GM12878 (cell line): ENCODE measurements at regions not wholly inside any gene's neighbourhood (a gene's known extent, or its start where the extent isn't known, plus 50 kb on each side); places are given as distances from the start of the nearest gene placed in this dataset.

Source experiments
- ATAC-seq: fragments of 200-7000 bp; cut with Tn5 transposase; 3 replicates; pipeline ENCODE4 v1.9.1; 2020; ENCODE audit warnings: mild to moderate bottlenecking, moderate library complexity
- BruUV-seq: library from RNA; stranded (reverse); fragments of 400-500 nt; replicated peaks from 2 replicates; lab custom pipeline; 2021; lab: Mats Ljungman, UMichigan
- CTCF ChIA-PET: fragments of 300-600 bp; sonication (Branson Sonifier 250); formaldehyde crosslinking; extraction: SDS; loops from one replicate; lab custom pipeline; 2021; ENCODE audit warnings: inconsistent platforms; lab: Yijun Ruan, JAX
- POLR2A ChIA-PET: fragments of 350-600 bp; formaldehyde crosslinking; extraction: SDS; loops from one replicate; lab custom pipeline; 2021; ENCODE audit warnings: inconsistent platforms; lab: Charles Lee
- RAD21 ChIA-PET: fragments of 300-600 bp; sonication (Branson Sonifier 250); formaldehyde crosslinking; loops from one replicate; lab custom pipeline; 2023; ENCODE audit warnings: antibody characterized with exemption; ENCODE audit not compliant: unreplicated experiment; lab: Charles Lee
- SMC1A ChIA-PET: fragments of 300-600 bp; sonication (Branson Sonifier 250); formaldehyde crosslinking; loops from one replicate; lab custom pipeline; 2023; ENCODE audit not compliant: unreplicated experiment, uncharacterized antibody; lab: Charles Lee
- DNase-seq: peaks from one replicate; pipeline ENCODE4 v3.0.0-alpha.2; 2011; ENCODE audit warnings: low read depth, low spot score
- FAIRE-seq: peaks from 3 replicates; lab custom pipeline; 2011; peaks lifted over from hg19 to GRCh38; lab: Jason Lieb, UNC
- H2AFZ ChIP-seq: 2 replicates; pipeline ENCODE4 v1.6.0; 2011; ENCODE audit warnings: low read depth, low read length, control low read depth; ENCODE audit not compliant: control insufficient read depth
- H3K27ac ChIP-seq: 2 replicates; pipeline ENCODE4 v1.5.1; 2011; ENCODE audit warnings: control low read depth; ENCODE audit not compliant: control insufficient read depth, insufficient read depth
- H3K27me3 ChIP-seq, 2 experiments: replicated peaks in 1 of 2; 2 replicates each; pipeline versions ENCODE4 v1.6.0 to v1.6.1; 2011; ENCODE audit warnings: low read length in 1 of 2; ENCODE audit not compliant: control insufficient read depth in 2 of 2, insufficient read depth in 2 of 2
- H3K36me3 ChIP-seq, 2 experiments: 2 replicates each; pipeline ENCODE4 v1.5.1; 2011; ENCODE audit warnings: low read length in 1 of 2; ENCODE audit not compliant: control insufficient read depth in 2 of 2, insufficient read depth in 2 of 2
- H3K4me1 ChIP-seq: 2 replicates; pipeline ENCODE4 v1.6.1; 2011; ENCODE audit warnings: mild to moderate bottlenecking, low read length, moderate library complexity, mixed read lengths; ENCODE audit not compliant: control insufficient read depth, insufficient read depth
- H3K4me2 ChIP-seq: 2 replicates; pipeline ENCODE4 v1.6.0; 2011; ENCODE audit warnings: control low read depth; ENCODE audit not compliant: control insufficient read depth, insufficient read depth
- H3K4me3 ChIP-seq: fragments of 200-600 bp; sonication (generic); 2 replicates; pipeline ENCODE4 v1.5.1; 2016
- H3K79me2 ChIP-seq: 2 replicates; pipeline ENCODE4 v1.6.0; 2011; ENCODE audit warnings: low read length; ENCODE audit not compliant: control insufficient read depth, insufficient read depth
- H3K9ac ChIP-seq: 2 replicates; pipeline ENCODE4 v1.8.0; 2011; ENCODE audit warnings: low read length, control low read depth, mixed read lengths; ENCODE audit not compliant: control insufficient read depth, insufficient read depth
- H3K9me3 ChIP-seq: replicated peaks from 3 replicates; pipeline ENCODE4 v1.5.1; 2011; ENCODE audit warnings: mild to moderate bottlenecking, low read length; ENCODE audit not compliant: control insufficient read depth, insufficient read depth
- H4K20me1 ChIP-seq: 2 replicates; pipeline ENCODE4 v1.6.0; 2011; ENCODE audit not compliant: control insufficient read depth, insufficient read depth
- E2F8 ChIP-seq: fragments of 450-650 bp; IDR thresholded peaks from 2 replicates; pipeline ENCODE4 v1.6.1; 2018; ENCODE audit warnings: mild to moderate bottlenecking, low read depth, moderate library complexity; ENCODE audit not compliant: partially characterized antibody
- ETV6 ChIP-seq, 2 experiments: fragments of 450-650 bp in 1 of 2; IDR thresholded peaks in 1 of 2; conservative IDR thresholded peaks in 1 of 2; 2 replicates each; pipeline ENCODE4 v1.6.1; 2014; ENCODE audit warnings: antibody characterized with exemption in 1 of 2, borderline replicate concordance in 1 of 2, low read depth in 1 of 2, mild to moderate bottlenecking in 1 of 2, moderate library complexity in 1 of 2
- KLF5 ChIP-seq: fragments of 450-650 bp; IDR thresholded peaks from 2 replicates; pipeline ENCODE4 v1.6.1; 2014; ENCODE audit warnings: mild to moderate bottlenecking; ENCODE audit not compliant: partially characterized antibody
- MTA3 ChIP-seq: IDR thresholded peaks from 2 replicates; pipeline ENCODE4 v1.6.1; 2012; ENCODE audit warnings: low read length, inconsistent platforms, borderline replicate concordance
- MXI1 ChIP-seq: fragments of 150-350 bp; IDR thresholded peaks from 2 replicates; pipeline ENCODE4 v1.6.1; 2011; ENCODE audit warnings: low read depth, mild to moderate bottlenecking, inconsistent platforms, low read length, improper control_type of control experiment
- MYC ChIP-seq: IDR thresholded peaks from 2 replicates; pipeline ENCODE4 v1.6.1; 2011; ENCODE audit warnings: mild to moderate bottlenecking, low read length, moderate library complexity, inconsistent platforms; ENCODE audit not compliant: insufficient read depth, insufficient replicate concordance, insufficient read length, severe bottlenecking
- NBN ChIP-seq: fragments of 450-650 bp; IDR thresholded peaks from 2 replicates; pipeline ENCODE4 v1.6.1; 2016
- SMC3 ChIP-seq: IDR thresholded peaks from 2 replicates; pipeline ENCODE4 v1.6.1; 2011; ENCODE audit warnings: low read length, improper control_type of control experiment, borderline replicate concordance
- STAT3 ChIP-seq: IDR thresholded peaks from 2 replicates; pipeline ENCODE4 v1.6.1; 2011; ENCODE audit warnings: low read depth, low read length, improper control_type of control experiment
- WGBS: methylation state at CpG from one replicate; pipeline ENCODE4 v1.1.6; 2016; ENCODE audit warnings: low lambda C conversion rate; ENCODE audit not compliant: insufficient replicate concordance, insufficient coverage; ENCODE audit errors: missing lambda C conversion rate; 5-methylcytosine and 5-hydroxymethylcytosine counted together
- in situ Hi-C: fragments of 300-500 bp; cut with MboI; formaldehyde crosslinking; loops from 9 replicates; pipeline ENCODE4 v1.14.3; 2018; ENCODE audit warnings: mixed read lengths
- intact Hi-C: fragments of 100-400 bp; cut with micrococcal nuclease; formaldehyde crosslinking; loops from one replicate; pipeline ENCODE4 v1.14.2; 2022; ENCODE audit not compliant: unreplicated experiment

- BruUV-seq: no TSS peak
- no peak for TF ChIP-seq NBN
- TF ChIP-seq E2F8: no peak
- no peak for TF ChIP-seq MYC
- TF ChIP-seq ETV6 (conservative IDR thresholded peaks at IDR 0.05 in 1 of 2, IDR thresholded peaks at IDR 0.05 in 1 of 2; ENCODE audit: borderline replicate concordance in 1 of 2, low read depth in 1 of 2): no peak
- TF ChIP-seq SMC3: no peak
- TF ChIP-seq STAT3: no peak
- TF ChIP-seq MTA3: no peak
- no peak for TF ChIP-seq KLF5
- TF ChIP-seq MXI1: no peak
- WGBS: 67% methylated on average over 7 of the region's 7 CpGs
- H3K36me3 ChIP-seq: no peaks in the 10 kb centered on the region
- H3K4me1 ChIP-seq: no peaks in the 10 kb centered on the region
- intact Hi-C loops: no loop called here
- no peak overlapping the region for H2AFZ ChIP-seq
- ChIA-PET RAD21 (no interaction called here), SMC1A (no interaction called here), CTCF (no interaction called here), POLR2A (no interaction called here)
- no peak overlapping the region for H3K4me2 ChIP-seq
- no peaks in the 10 kb centered on the region for H3K27me3 ChIP-seq
- FAIRE-seq (no peak), DNase-seq (no peak), ATAC-seq (no peak)
- no peaks in the 10 kb centered on the region for H3K79me2 ChIP-seq
- no peak overlapping the region for H3K9ac ChIP-seq
- H4K20me1 ChIP-seq: no peaks in the 10 kb centered on the region
- H3K4me3 ChIP-seq: no peak overlapping the region
- in situ Hi-C loops: no loop called here
- H3K27ac ChIP-seq: no peak overlapping the region
- no peaks in the 10 kb centered on the region; the same call in 2 of the 3 replicates for H3K9me3 ChIP-seq
These were observed 1519.7 kb downstream of the BRD1 start for GRCh38 chr22:48307931-48308330.
